Stimulated activated naive CD8-positive, alpha-beta T cell treated with anti-CD3 and anti-CD28 coated beads, Interleukin-15, Interleukin-2, amounts not matched to agents 100 ng/mL and 50 ng/mL, for 24 hours (primary cell): ENCODE measurements at regions not wholly inside any gene's neighbourhood (a gene's known extent, or its start where the extent isn't known, plus 50 kb on each side); places are given as distances from the start of the nearest gene placed in this dataset.

ENCODE experiments used
- H3K27ac Mint-ChIP-seq: one replicate; pipeline ENCODE4 v1.8.0; 2021; ENCODE audit warnings: mild to moderate bottlenecking, mixed read lengths
- H3K27me3 Mint-ChIP-seq: one replicate; pipeline ENCODE4 v1.8.0; 2021; ENCODE audit warnings: mixed read lengths
- H3K36me3 Mint-ChIP-seq: one replicate; pipeline ENCODE4 v1.8.0; 2021; ENCODE audit warnings: low read depth, mixed read lengths
- H3K4me1 Mint-ChIP-seq: one replicate; pipeline ENCODE4 v1.8.0; 2021; ENCODE audit warnings: low read depth, mixed read lengths
- H3K4me3 Mint-ChIP-seq: one replicate; pipeline ENCODE4 v1.8.0; 2021; ENCODE audit warnings: mild to moderate bottlenecking, mixed read lengths
- H3K9me3 Mint-ChIP-seq: one replicate; pipeline ENCODE4 v1.8.0; 2021; ENCODE audit warnings: mixed read lengths

- no peak overlapping the region for H3K27ac Mint-ChIP-seq
- H3K36me3 Mint-ChIP-seq = no peaks in the 10 kb centered on the region
- no peaks in the 10 kb centered on the region for H3K9me3 Mint-ChIP-seq
- H3K27me3 Mint-ChIP-seq = peaks cover 16% of the 10 kb centered on the region
- H3K4me1 Mint-ChIP-seq = no peaks in the 10 kb centered on the region
- H3K4me3 Mint-ChIP-seq = no peak overlapping the region
These were observed 82.4 kb downstream of the TTC32 start for GRCh38 chr2:19819097-19820065.

GRCh38 chr2:19818543-19818942, 83.2 kb downstream of the TTC32 start:
- no peak overlapping the region for H3K27ac Mint-ChIP-seq
- H3K36me3 Mint-ChIP-seq = no peaks in the 10 kb centered on the region
- no peaks in the 10 kb centered on the region for H3K9me3 Mint-ChIP-seq
- peaks cover 8% of the 10 kb centered on the region for H3K27me3 Mint-ChIP-seq
- no peaks in the 10 kb centered on the region for H3K4me1 Mint-ChIP-seq
- no peak overlapping the region for H3K4me3 Mint-ChIP-seq

DNA sequence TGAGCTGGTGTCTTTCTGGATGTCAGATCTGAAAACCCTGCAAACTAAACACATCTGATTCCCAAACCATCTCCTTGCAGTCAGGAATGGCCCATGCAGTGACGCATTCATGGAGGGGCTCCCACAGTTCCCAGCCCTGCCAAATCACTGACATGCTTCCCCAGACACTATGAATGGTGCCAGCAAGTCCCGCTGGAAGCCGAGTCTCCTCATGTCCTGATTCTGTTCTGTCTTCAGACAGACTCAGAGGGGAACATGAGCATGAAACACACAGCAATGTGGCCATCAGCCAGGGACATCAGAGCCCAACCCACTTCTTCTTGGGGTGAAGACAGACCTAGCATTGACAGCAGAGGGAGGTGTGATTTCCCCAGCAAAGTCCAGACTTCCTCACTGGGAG, 83.7 kb downstream of the TTC32 start:
- H3K27ac Mint-ChIP-seq = no peak overlapping the region
- no peaks in the 10 kb centered on the region for H3K9me3 Mint-ChIP-seq
- H3K36me3 Mint-ChIP-seq = no peaks in the 10 kb centered on the region
- no peaks in the 10 kb centered on the region for H3K4me1 Mint-ChIP-seq
- no peak overlapping the region for H3K4me3 Mint-ChIP-seq
- H3K27me3 Mint-ChIP-seq = peaks cover 7% of the 10 kb centered on the region

GRCh38 chr2:19815746-19816145, 86.0 kb downstream of the TTC32 start:
- no peaks in the 10 kb centered on the region for H3K36me3 Mint-ChIP-seq
- no peaks in the 10 kb centered on the region for H3K9me3 Mint-ChIP-seq
- H3K4me3 Mint-ChIP-seq = no peak overlapping the region
- no peak overlapping the region for H3K27ac Mint-ChIP-seq
- no peaks in the 10 kb centered on the region for H3K4me1 Mint-ChIP-seq
- peaks cover 3% of the 10 kb centered on the region for H3K27me3 Mint-ChIP-seq

DNA sequence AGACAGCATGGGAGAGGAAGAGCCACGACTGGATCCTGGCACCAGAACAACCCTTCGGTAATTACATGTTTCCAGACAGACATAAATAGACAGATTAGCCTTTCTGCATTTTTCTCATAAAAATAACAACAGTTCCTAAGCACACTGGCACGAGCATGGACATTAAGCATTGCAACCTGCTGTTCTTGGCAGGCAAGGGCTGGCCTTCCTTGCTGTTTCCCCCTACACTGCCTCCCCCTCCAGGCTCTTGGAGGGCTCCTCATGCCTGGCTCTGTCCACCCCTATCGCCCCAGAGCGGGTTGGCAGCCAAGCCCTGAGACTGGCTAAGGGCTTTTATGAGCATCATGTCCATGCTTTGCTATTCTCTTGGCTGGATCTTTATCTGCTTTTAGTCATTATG, 89.6 kb downstream of the TTC32 start:
- Mint-ChIP-seq H3K36me3 (no peaks in the 10 kb centered on the region), H3K27me3 (peaks cover 5% of the 10 kb centered on the region), H3K27ac (no peak overlapping the region), H3K4me3 (no peak overlapping the region), H3K9me3 (no peaks in the 10 kb centered on the region), H3K4me1 (no peaks in the 10 kb centered on the region)

GRCh38 chr2:19811186-19811585, 90.6 kb downstream of the TTC32 start:
- Mint-ChIP-seq H3K27ac (no peak overlapping the region), H3K36me3 (no peaks in the 10 kb centered on the region), H3K27me3 (peaks cover 7% of the 10 kb centered on the region), H3K4me3 (no peak overlapping the region), H3K9me3 (no peaks in the 10 kb centered on the region), H3K4me1 (no peaks in the 10 kb centered on the region)

- H3K36me3 Mint-ChIP-seq = no peaks in the 10 kb centered on the region
- no peaks in the 10 kb centered on the region for H3K4me1 Mint-ChIP-seq
- H3K4me3 Mint-ChIP-seq = no peak overlapping the region
- H3K27me3 Mint-ChIP-seq = peaks cover 7% of the 10 kb centered on the region
- no peak overlapping the region for H3K27ac Mint-ChIP-seq
- H3K9me3 Mint-ChIP-seq = no peaks in the 10 kb centered on the region
These were observed 91.1 kb downstream of the TTC32 start for GRCh38 chr2:19810637-19811036.

GRCh38 chr2:19810148-19810547, 91.6 kb downstream of the TTC32 start:
- Mint-ChIP-seq H3K27ac (no peak overlapping the region), H3K4me3 (no peak overlapping the region), H3K27me3 (peaks cover 7% of the 10 kb centered on the region), H3K9me3 (no peaks in the 10 kb centered on the region), H3K4me1 (no peaks in the 10 kb centered on the region), H3K36me3 (no peaks in the 10 kb centered on the region)

- H3K36me3 Mint-ChIP-seq = no peaks in the 10 kb centered on the region
- no peak overlapping the region for H3K4me3 Mint-ChIP-seq
- no peaks in the 10 kb centered on the region for H3K4me1 Mint-ChIP-seq
- H3K9me3 Mint-ChIP-seq = no peaks in the 10 kb centered on the region
- H3K27me3 Mint-ChIP-seq = peaks cover 4% of the 10 kb centered on the region
- H3K27ac Mint-ChIP-seq = no peak overlapping the region
These were observed 92.6 kb downstream of the TTC32 start for GRCh38 chr2:19809206-19809605.

DNA sequence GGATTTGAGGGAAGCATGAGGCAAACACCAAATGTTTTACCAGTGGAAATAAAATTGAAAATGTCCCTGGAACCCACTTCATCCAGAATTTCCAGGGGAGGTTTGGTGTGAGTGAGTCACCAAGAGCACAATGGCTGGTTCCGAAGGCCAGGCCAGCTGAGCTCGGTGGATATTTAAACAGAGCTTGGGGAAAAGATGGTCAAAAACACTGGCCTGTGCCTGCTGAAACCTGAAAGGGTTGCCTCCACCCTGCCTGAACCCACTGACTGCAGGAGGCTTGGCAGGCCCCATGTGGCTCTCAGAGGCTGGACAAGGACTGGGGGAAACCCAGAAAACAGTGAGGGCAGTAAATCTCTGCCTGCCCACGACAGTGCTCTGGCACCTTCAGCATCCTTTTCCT, 93.9 kb downstream of the TTC32 start:
- Mint-ChIP-seq H3K36me3 (no peaks in the 10 kb centered on the region), H3K27ac (no peak overlapping the region), H3K4me3 (no peak overlapping the region), H3K27me3 (peaks cover 7% of the 10 kb centered on the region), H3K9me3 (no peaks in the 10 kb centered on the region), H3K4me1 (no peaks in the 10 kb centered on the region)

- Mint-ChIP-seq H3K9me3 (no peaks in the 10 kb centered on the region), H3K4me3 (no peak overlapping the region), H3K4me1 (no peaks in the 10 kb centered on the region), H3K27me3 (peaks cover 7% of the 10 kb centered on the region), H3K27ac (no peak overlapping the region), H3K36me3 (no peaks in the 10 kb centered on the region)
These were observed 94.4 kb downstream of the TTC32 start for GRCh38 chr2:19807346-19807745.

DNA sequence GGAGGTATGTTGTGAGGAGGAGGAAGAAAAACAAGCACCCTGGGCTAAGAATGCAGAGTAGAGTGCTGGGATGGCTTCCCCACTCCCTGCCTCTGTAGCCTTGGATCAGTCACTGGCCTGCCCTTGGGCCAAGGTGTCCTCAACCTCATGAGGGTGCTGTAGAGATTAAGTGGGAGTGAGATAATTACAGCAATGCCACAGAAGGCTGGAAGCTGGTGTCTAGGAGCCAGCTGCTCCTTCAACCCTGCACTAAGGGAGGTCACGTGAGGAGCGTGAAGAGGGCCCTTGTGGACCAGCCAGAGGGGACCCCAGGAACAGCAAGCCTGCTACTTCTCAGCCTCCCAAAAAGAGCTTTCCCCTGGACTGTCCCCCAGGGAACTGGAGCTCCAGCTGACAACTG, 95.2 kb downstream of the TTC32 start:
- Mint-ChIP-seq H3K27me3 (peaks cover 7% of the 10 kb centered on the region), H3K9me3 (no peaks in the 10 kb centered on the region), H3K27ac (no peak overlapping the region), H3K4me3 (no peak overlapping the region), H3K36me3 (no peaks in the 10 kb centered on the region), H3K4me1 (no peaks in the 10 kb centered on the region)

DNA sequence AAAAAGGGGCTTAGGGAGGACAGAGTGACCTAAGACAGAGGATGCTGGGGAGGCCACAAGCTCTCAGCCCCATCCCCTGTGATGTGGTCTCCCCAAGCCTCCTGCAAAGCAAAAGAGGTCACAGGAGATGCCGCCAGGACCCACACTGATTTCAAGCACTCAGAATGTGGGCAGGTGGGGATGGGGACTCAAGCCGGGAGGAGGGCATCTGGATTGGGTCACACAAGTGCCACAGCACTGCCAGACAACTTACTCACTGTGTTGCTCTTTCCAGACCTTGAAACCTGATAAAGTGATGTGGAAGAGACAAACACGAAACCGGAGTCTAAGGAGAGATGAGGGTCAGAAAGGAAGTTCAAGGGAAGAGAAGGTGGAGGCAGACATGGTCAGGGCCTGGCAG, 95.7 kb downstream of the TTC32 start:
- H3K4me1 Mint-ChIP-seq = no peaks in the 10 kb centered on the region
- H3K27ac Mint-ChIP-seq = no peak overlapping the region
- H3K4me3 Mint-ChIP-seq = no peak overlapping the region
- H3K9me3 Mint-ChIP-seq = no peaks in the 10 kb centered on the region
- peaks cover 7% of the 10 kb centered on the region for H3K27me3 Mint-ChIP-seq
- H3K36me3 Mint-ChIP-seq = no peaks in the 10 kb centered on the region

DNA sequence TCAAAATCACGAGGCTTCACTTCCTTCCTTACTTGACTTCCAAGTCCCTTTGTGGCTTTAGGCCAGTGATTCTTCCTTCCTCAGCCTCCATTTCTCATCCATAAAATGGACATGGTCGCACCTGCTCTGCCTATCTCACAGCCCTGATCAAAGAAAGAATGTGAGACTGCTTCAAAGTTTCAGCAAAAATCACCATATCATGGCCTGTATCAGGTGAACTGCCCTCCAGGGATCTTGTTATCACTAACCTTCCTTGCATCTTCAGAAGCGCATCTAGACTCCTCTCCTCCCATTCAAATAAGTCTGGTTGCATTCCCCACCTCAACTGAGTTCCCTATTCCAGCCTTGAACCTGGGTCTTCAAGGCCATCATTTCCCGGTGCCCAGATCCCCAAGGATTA, 96.5 kb downstream of the TTC32 start:
- Mint-ChIP-seq H3K27me3 (peaks cover 7% of the 10 kb centered on the region), H3K27ac (no peak overlapping the region), H3K4me3 (no peak overlapping the region), H3K4me1 (no peaks in the 10 kb centered on the region), H3K36me3 (no peaks in the 10 kb centered on the region), H3K9me3 (no peaks in the 10 kb centered on the region)

DNA sequence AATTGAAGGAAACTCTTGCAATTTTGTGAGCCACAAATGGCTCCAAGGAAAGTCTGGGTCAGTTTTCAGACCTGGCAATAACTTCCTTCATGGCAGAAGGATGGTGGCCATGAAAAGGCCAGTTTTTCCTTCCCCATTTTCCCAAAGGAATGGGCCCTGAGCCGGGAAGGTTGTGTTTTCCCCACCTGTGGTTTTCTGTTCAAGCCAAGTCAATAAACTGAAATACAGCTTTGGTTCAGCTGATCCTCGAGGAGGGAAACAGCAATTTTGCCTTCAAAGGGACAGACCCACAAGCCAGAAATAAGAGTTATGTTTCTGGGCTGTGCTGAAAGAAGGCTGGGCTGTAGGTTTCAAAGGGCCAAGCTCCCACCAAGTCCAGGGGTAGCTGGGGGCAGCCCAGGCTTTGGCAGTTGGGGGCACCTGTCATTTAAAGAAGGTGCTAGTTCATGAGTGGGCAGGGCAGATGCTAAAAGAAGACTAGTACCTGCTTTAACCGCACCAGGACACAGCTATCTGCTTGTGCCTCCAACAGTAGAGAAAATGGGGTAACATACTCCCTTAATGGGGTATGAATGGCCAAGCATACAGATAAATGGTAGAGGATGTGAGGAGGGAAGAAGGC, 97.0 kb downstream of the TTC32 start:
- Mint-ChIP-seq H3K4me3 (no peak overlapping the region), H3K4me1 (no peaks in the 10 kb centered on the region), H3K36me3 (no peaks in the 10 kb centered on the region), H3K27ac (no peak overlapping the region), H3K9me3 (no peaks in the 10 kb centered on the region), H3K27me3 (peaks cover 7% of the 10 kb centered on the region)
